Aorta (tissue), 5 donors: ENCODE measurements at regions not wholly inside any gene's neighbourhood (a gene's known extent, or its start where the extent isn't known, plus 50 kb on each side); places are given as distances from the start of the nearest gene placed in this dataset.

ENCODE experiments used
- ATAC-seq: fragments of 200-7000 bp; cut with Tn5 transposase; one replicate; pipeline ENCODE4 v1.9.1; 2022; ENCODE audit warnings: moderate library complexity; ENCODE audit not compliant: low FRiP score
- DNase-seq, 2 donors: peaks; one replicate each; pipeline ENCODE4 v3.0.0-alpha.2; 2020
- H3K27ac ChIP-seq, 2 donors: one replicate each; pipeline ENCODE4 v1.5.1; 2013; ENCODE audit warnings: low read length in 2 of 2, mild to moderate bottlenecking in 2 of 2, moderate library complexity in 2 of 2, control low read depth in 1 of 2, inconsistent platforms in 1 of 2, low read depth in 1 of 2
- H3K27me3 ChIP-seq, 2 donors: one replicate each; pipeline ENCODE4 v1.6.1; 2013; ENCODE audit warnings: control low read depth in 1 of 2, low read length in 1 of 2, mild to moderate bottlenecking in 1 of 2, moderate library complexity in 1 of 2; ENCODE audit not compliant: insufficient read depth in 2 of 2, control insufficient read depth in 1 of 2
- H3K36me3 ChIP-seq, 2 donors: one replicate each; pipeline ENCODE4 v1.6.1; 2013; ENCODE audit warnings: control low read depth in 1 of 2, low read length in 1 of 2, mild to moderate bottlenecking in 1 of 2; ENCODE audit not compliant: insufficient read depth in 2 of 2, control insufficient read depth in 1 of 2
- H3K4me1 ChIP-seq, 2 donors: one replicate each; pipeline ENCODE4 v1.6.1; 2013; ENCODE audit warnings: low read length in 2 of 2, control low read depth in 1 of 2, mild to moderate bottlenecking in 1 of 2, moderate library complexity in 1 of 2; ENCODE audit not compliant: insufficient read depth in 2 of 2, control insufficient read depth in 1 of 2
- H3K4me3 ChIP-seq, 2 donors: one replicate each; pipeline ENCODE4 v1.5.1; 2013; ENCODE audit warnings: low read length in 2 of 2, control low read depth in 1 of 2, mild to moderate bottlenecking in 1 of 2
- H3K9me3 ChIP-seq: one replicate; pipeline ENCODE4 v1.6.1; 2013; ENCODE audit warnings: mild to moderate bottlenecking, low read length; ENCODE audit not compliant: control insufficient read depth
- WGBS, 2 donors: extraction: QIAGEN DNeasy Blood & Tissue Kit; methylation state at CpG; one replicate each; pipeline ENCODE4 v1.1.7; 2013; 5-methylcytosine and 5-hydroxymethylcytosine counted together
- intact Hi-C, 2 donors: fragments of 100-400 bp; cut with DNase I; formaldehyde crosslinking; loops; one replicate each; pipeline versions ENCODE4 v1.14.2 to v1.15.0; 2022
- donor health status: healthy with polysubstance abuse.
- donor health status: Bipolar disorder and iron deficiency.
- donor health status: DM: no; HTN: no; CAD: no.
- donor health status: DM: no; HTN: no; CAD: no.
- donor health status: DM: yes; HTN: yes; CAD: no.

DNA sequence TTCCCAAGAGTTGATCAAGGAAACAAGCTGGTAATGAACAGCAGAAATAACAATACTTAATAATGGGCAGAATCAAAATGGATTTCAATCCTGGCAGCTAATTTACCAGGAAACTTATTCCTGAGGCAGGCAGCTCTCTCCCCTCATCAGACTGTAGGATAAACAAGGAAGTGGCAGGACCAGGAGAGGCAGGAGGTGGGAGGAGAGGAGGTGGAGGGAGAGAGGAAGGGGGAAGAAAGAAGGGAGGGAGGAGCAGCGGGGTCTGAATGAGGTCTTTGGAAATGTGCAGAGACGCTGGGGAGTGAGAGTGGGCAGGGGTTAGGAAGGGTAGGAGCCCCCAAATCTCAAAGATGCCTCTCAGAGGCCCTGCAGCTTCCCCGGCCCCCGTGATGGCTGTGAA, 231.5 kb downstream of the BCOR start:
- H3K4me3 ChIP-seq, result no peak overlapping the region
- DNase-seq, result no peak

GRCh38 chrX:39869846-39870601, 227.7 kb downstream of the BCOR start:
- no peak overlapping the region for H3K27ac ChIP-seq
- no peaks in the 10 kb centered on the region for H3K36me3 ChIP-seq
- no peaks in the 10 kb centered on the region for H3K9me3 ChIP-seq
- ATAC-seq (no peak), DNase-seq (no peak)
- H3K4me1 ChIP-seq, result no peaks in the 10 kb centered on the region
- WGBS, 2 donors, result 75 to 89% methylated on average over 7 of the region's 7 CpGs
- no peak overlapping the region for H3K4me3 ChIP-seq
- intact Hi-C loops, result no loop called here
- no peaks in the 10 kb centered on the region for H3K27me3 ChIP-seq

More for the DNA sequence above, 231.5 kb downstream of the BCOR start:
- H3K9me3 ChIP-seq, result no peaks in the 10 kb centered on the region
- no peak for ATAC-seq
- intact Hi-C loops, result no loop called here
- H3K27me3 ChIP-seq, result no peaks in the 10 kb centered on the region
- WGBS, 2 donors, result 46 to 78% methylated on average over 4 of the region's 4 CpGs
- H3K4me1 ChIP-seq, result no peaks in the 10 kb centered on the region
- H3K27ac ChIP-seq, result no peak overlapping the region
- no peaks in the 10 kb centered on the region for H3K36me3 ChIP-seq

DNA sequence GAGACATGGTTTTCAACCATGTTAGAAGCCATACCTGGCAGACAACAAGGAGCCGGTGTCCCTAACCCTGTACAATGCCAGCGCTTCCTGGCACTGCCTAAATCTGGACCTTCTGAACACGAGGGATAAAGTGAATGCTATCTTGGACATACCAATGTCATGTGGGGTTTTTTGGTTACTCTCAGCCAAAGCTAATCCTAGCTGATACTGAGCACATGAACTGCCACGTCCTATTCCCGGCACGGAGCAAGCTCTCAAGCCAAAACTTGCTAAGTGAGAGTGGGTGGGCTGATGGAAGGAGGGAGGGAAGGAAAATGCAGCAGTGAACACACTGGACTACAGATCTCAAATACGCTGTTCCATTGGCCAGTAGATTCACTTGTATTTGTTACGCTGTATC, 226.1 kb downstream of the BCOR start:
- DNase-seq (no peak), ATAC-seq (no peak)
- H3K9me3 ChIP-seq, result no peaks in the 10 kb centered on the region
- H3K4me1 ChIP-seq, result no peaks in the 10 kb centered on the region
- WGBS, 2 donors, result 57 to 65% methylated on average over 8 of the region's 8 CpGs
- H3K27me3 ChIP-seq, result no peaks in the 10 kb centered on the region
- H3K36me3 ChIP-seq, result no peaks in the 10 kb centered on the region
- H3K4me3 ChIP-seq, result no peak overlapping the region
- intact Hi-C loops, result no loop called here
- no peak overlapping the region for H3K27ac ChIP-seq

GRCh38 chrX:39873117-39873516, 224.6 kb downstream of the BCOR start:
- Histone ChIP-seq H3K4me1 (no peaks in the 10 kb centered on the region), H3K36me3 (no peaks in the 10 kb centered on the region), H3K27ac (no peak overlapping the region), H3K27me3 (no peaks in the 10 kb centered on the region), H3K9me3 (no peaks in the 10 kb centered on the region), H3K4me3 (no peak overlapping the region)
- intact Hi-C loops, result no loop called here
- 89 to 97% methylated on average over 5 of the region's 5 CpGs for WGBS, 2 donors
- DNase-seq (no peak), ATAC-seq (no peak)

GRCh38 chrX:39874202-39874816, 223.4 kb downstream of the BCOR start:
- H3K9me3 ChIP-seq, result no peaks in the 10 kb centered on the region
- H3K27me3 ChIP-seq, result no peaks in the 10 kb centered on the region
- 84 to 95% methylated on average over 5 of the region's 5 CpGs for WGBS, 2 donors
- H3K4me3 ChIP-seq, result no peak overlapping the region
- intact Hi-C loops, result no loop called here
- H3K36me3 ChIP-seq, result no peaks in the 10 kb centered on the region
- H3K4me1 ChIP-seq, result no peaks in the 10 kb centered on the region
- DNase-seq (no peak), ATAC-seq (no peak)
- no peak overlapping the region for H3K27ac ChIP-seq

DNA sequence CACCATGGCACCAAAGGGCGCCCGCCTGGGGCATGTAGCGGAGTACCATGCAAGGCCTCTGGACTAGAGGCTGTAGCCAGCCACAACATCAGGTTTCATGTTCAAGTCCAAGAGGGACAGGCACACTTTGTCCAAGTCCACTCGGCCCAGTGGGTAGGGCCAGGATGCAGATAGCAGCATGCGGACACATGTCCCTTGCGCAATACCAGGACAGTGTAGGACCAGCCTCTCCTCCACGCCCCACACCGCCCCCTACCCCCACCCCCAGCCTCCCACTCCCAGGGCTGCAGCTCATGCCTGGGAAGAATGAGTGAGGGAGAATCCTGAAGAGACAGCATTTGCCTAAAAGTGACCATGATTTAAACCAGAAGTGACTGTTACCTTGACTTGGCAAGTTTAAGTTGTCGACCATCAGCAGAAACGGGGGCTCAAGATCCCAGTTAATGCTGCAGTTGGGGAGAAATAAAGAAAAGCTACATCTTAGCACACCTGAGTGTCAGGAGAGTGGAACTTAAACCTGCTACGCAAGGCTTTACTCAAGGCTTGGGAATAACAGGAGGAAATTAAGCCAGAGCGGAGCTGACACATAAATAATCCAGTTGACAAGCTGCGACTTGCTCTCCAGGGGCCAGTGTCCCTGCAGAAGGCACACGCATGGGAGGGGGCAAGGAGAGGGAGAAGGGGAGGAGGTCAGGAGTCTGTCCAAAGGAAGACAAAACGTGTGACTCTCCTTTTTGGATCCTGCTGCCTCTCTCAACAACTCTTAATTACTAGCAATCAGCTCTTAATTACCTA, 221.7 kb downstream of the BCOR start:
- Histone ChIP-seq H3K9me3 (no peaks in the 10 kb centered on the region), H3K27ac (no peak overlapping the region), H3K4me1 (no peaks in the 10 kb centered on the region), H3K4me3 (no peak overlapping the region), H3K36me3 (no peaks in the 10 kb centered on the region), H3K27me3 (no peaks in the 10 kb centered on the region)
- no peak for DNase-seq
- WGBS, 2 donors, result 77 to 87% methylated on average over 15 of the region's 15 CpGs
- intact Hi-C loops, result no loop called here
- ATAC-seq, result no peak

DNA sequence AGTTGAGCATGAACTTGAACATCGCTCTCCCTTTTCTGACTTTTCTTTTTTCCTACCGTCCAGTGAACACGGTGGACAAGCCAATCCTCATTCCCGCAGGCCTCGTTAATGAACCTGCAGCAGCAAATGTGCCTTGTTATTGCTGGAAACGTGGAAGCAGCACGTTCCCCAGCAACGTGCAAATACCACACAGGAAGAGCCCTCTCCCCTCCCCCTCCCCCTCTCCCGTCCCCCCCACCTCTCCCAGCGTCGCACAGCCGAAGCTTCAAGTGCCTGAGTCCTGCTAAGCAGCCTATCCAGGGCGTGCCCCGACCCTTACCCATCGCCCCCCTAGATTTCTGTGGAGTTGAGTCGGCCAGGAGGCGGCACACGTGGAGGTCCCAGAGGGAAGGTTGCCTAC, 219.9 kb downstream of the BCOR start:
- no peaks in the 10 kb centered on the region for H3K27me3 ChIP-seq
- intact Hi-C loops, result no loop called here
- DNase-seq (no peak), ATAC-seq (no peak)
- H3K27ac ChIP-seq, result no peak overlapping the region
- no peak overlapping the region for H3K4me3 ChIP-seq
- 65 to 71% methylated on average over 18 of the region's 18 CpGs for WGBS, 2 donors
- no peaks in the 10 kb centered on the region for H3K9me3 ChIP-seq
- H3K36me3 ChIP-seq, result no peaks in the 10 kb centered on the region
- no peaks in the 10 kb centered on the region for H3K4me1 ChIP-seq

GRCh38 chrX:39883666-39884065, 214.1 kb downstream of the BCOR start:
- H3K27me3 ChIP-seq, result no peaks in the 10 kb centered on the region
- no peaks in the 10 kb centered on the region for H3K4me1 ChIP-seq
- ATAC-seq (no peak), DNase-seq (no peak)
- H3K27ac ChIP-seq, result no peak overlapping the region
- H3K9me3 ChIP-seq, result no peaks in the 10 kb centered on the region
- H3K4me3 ChIP-seq, result no peak overlapping the region
- intact Hi-C loops, result no loop called here
- 78 to 98% methylated on average over 3 of the region's 3 CpGs for WGBS, 2 donors
- no peaks in the 10 kb centered on the region for H3K36me3 ChIP-seq
